ENCODE measurements at regions not wholly inside any gene's neighbourhood (a gene's known extent, or its start where the extent isn't known, plus 50 kb on each side); places are given as distances from the start of the nearest gene placed in this dataset.

- Mint-ChIP-seq H3K27ac (no peak overlapping the region), H3K36me3 (no peaks in the 10 kb centered on the region), H3K4me3 (no peak overlapping the region), H3K27me3 (ENCODE audit: low read depth) (peaks cover 13% of the 10 kb centered on the region), H3K4me1 (peaks cover 22% of the 10 kb centered on the region), H3K9me3 (no peaks in the 10 kb centered on the region)
- CTCF ChIA-PET, result interaction anchor here (0.7 kb wide), 1 partner anchor 517 kb away, joined by 3 read pairs; no protein-coding TSS in a partner anchor
- TF ChIP-seq MLX (CRISPR knock-in tag; IDR thresholded peaks at IDR 0.05), result no peak
- no peak for TF ChIP-seq ATF1 (CRISPR knock-in tag; IDR thresholded peaks at IDR 0.05)
- TF ChIP-seq ZNF512 (CRISPR knock-in tag; IDR thresholded peaks at IDR 0.05; ENCODE audit: borderline replicate concordance), result no peak
- no peak for TF ChIP-seq CREM (CRISPR knock-in tag; IDR thresholded peaks at IDR 0.05)
- no peak for TF ChIP-seq RELA (CRISPR knock-in tag; IDR thresholded peaks at IDR 0.05; ENCODE audit: borderline replicate concordance)
- ATAC-seq (no peak), DNase-seq (ENCODE audit: low spot score) (no peak)
- POLR2A ChIA-PET, result interaction anchor here (0.7 kb wide), 1 partner anchor 21 kb away, joined by 4 read pairs; no protein-coding TSS in a partner anchor
These were observed 95.0 kb upstream of the EFNA5 start for GRCh38 chr5:107765805-107766063.

GRCh38 chr5:107764976-107765804 lies 94.5 kb upstream of the EFNA5 start:
- H3K4me3 Mint-ChIP-seq, result no peak overlapping the region
- H3K4me1 Mint-ChIP-seq, result peaks cover 19% of the 10 kb centered on the region
- TF ChIP-seq PRDM15 (CRISPR knock-in tag; IDR thresholded peaks at IDR 0.05) (no peak), FOXP1 (CRISPR knock-in tag; IDR thresholded peaks at IDR 0.05; ENCODE audit: borderline replicate concordance) (no peak), ESRRA (CRISPR knock-in tag; IDR thresholded peaks at IDR 0.05; ENCODE audit: borderline replicate concordance) (no peak), ATF2 (CRISPR knock-in tag; IDR thresholded peaks at IDR 0.05; ENCODE audit: borderline replicate concordance, low read depth) (no peak), E2F5 (CRISPR knock-in tag; IDR thresholded peaks at IDR 0.05) (no peak), ZNF263 (CRISPR knock-in tag; IDR thresholded peaks at IDR 0.05; ENCODE audit: low read depth) (no peak), NR1H2 (CRISPR knock-in tag; IDR thresholded peaks at IDR 0.05) (no peak), NR3C1 (CRISPR knock-in tag; conservative IDR thresholded peaks at IDR 0.05; ENCODE audit: low read depth) (no peak), TEAD1 (CRISPR knock-in tag; IDR thresholded peaks at IDR 0.05) (no peak), RELA (CRISPR knock-in tag; IDR thresholded peaks at IDR 0.05; ENCODE audit: borderline replicate concordance) (no peak), ELF4 (CRISPR knock-in tag; IDR thresholded peaks at IDR 0.05; ENCODE audit: low read depth) (no peak), ZNF416 (CRISPR knock-in tag; IDR thresholded peaks at IDR 0.05) (no peak), CTCF (IDR thresholded peaks at IDR 0.05) (no peak), NFYB (CRISPR knock-in tag; conservative IDR thresholded peaks at IDR 0.05; ENCODE audit: low read depth) (no peak), USF1 (CRISPR knock-in tag; IDR thresholded peaks at IDR 0.05) (no peak), NFATC4 (CRISPR knock-in tag; IDR thresholded peaks at IDR 0.05) (no peak)

More at GRCh38 chr5:107764976-107765804, 94.5 kb upstream of the EFNA5 start:
- Mint-ChIP-seq H3K9me3 (no peaks in the 10 kb centered on the region), H3K36me3 (no peaks in the 10 kb centered on the region), H3K27ac (no peak overlapping the region), H3K27me3 (ENCODE audit: low read depth) (peaks cover 10% of the 10 kb centered on the region)
- CTCF ChIA-PET, result no interaction called here
- DNase-seq (ENCODE audit: low spot score), result no peak
- no peak for ATAC-seq
- POLR2A ChIA-PET, result no interaction called here

Measured in WTC11 (cell line).